CD4-positive, alpha-beta memory T cell (primary cell): ENCODE measurements at regions not wholly inside any gene's neighbourhood (a gene's known extent, or its start where the extent isn't known, plus 50 kb on each side); places are given as distances from the start of the nearest gene placed in this dataset.

Experiments
- CTCF ChIA-PET: fragments of 350-600 bp; sonication (Branson Sonifier 250); formaldehyde crosslinking; loops from one replicate; lab custom pipeline; 2021; ENCODE audit warnings: inconsistent platforms; ENCODE audit not compliant: partially characterized antibody; lab: Charles Lee
- POLR2A ChIA-PET: fragments of 350-600 bp; sonication (Branson Sonifier 250); formaldehyde crosslinking; loops from one replicate; lab custom pipeline; 2021; ENCODE audit not compliant: partially characterized antibody; lab: Charles Lee
- DNase-seq, 5 donors: peaks; one replicate each; pipeline versions ENCODE4 v3.0.0 to v3.0.0-alpha.2; 2020 to 2022; ENCODE audit warnings: mixed read lengths in 1 of 5
- H3K27ac ChIP-seq: one replicate; pipeline ENCODE4 v1.7.0; 2013; ENCODE audit warnings: low read depth, low read length
- H3K27me3 ChIP-seq: 2 replicates; pipeline ENCODE4 v1.7.0; 2013; ENCODE audit warnings: mild to moderate bottlenecking, low read length, moderate library complexity; ENCODE audit not compliant: insufficient read depth
- H3K36me3 ChIP-seq: 2 replicates; pipeline ENCODE4 v1.7.0; 2013; ENCODE audit warnings: mild to moderate bottlenecking, low read length, moderate library complexity; ENCODE audit not compliant: insufficient read depth
- H3K4me1 ChIP-seq: 2 replicates; pipeline ENCODE4 v1.7.0; 2013; ENCODE audit warnings: mild to moderate bottlenecking, low read length, moderate library complexity; ENCODE audit not compliant: insufficient read depth
- H3K4me3 ChIP-seq, 2 donors: one replicate each; pipeline ENCODE4 v1.7.0; 2013; ENCODE audit warnings: low read length in 2 of 2, mild to moderate bottlenecking in 1 of 2
- H3K9me3 ChIP-seq, 2 donors: one replicate each; pipeline ENCODE4 v1.7.0; 2013; ENCODE audit warnings: low read length in 2 of 2, control low read depth in 1 of 2; ENCODE audit not compliant: control insufficient read depth in 1 of 2
- H3K27ac Mint-ChIP-seq, 7 donors: one replicate each; pipeline ENCODE4 v1.8.0; 2020 to 2021; ENCODE audit warnings: mixed read lengths in 7 of 7, mild to moderate bottlenecking in 6 of 7, inconsistent platforms in 3 of 7, moderate library complexity in 3 of 7
- H3K27me3 Mint-ChIP-seq, 2 donors: one replicate each; pipeline ENCODE4 v1.8.0; 2020 to 2021; ENCODE audit warnings: mixed read lengths in 2 of 2
- H3K36me3 Mint-ChIP-seq, 2 donors: one replicate each; pipeline ENCODE4 v1.8.0; 2020 to 2021; ENCODE audit warnings: mixed read lengths in 2 of 2, inconsistent platforms in 1 of 2, mild to moderate bottlenecking in 1 of 2
- H3K4me1 Mint-ChIP-seq, 4 donors: one replicate each; pipeline ENCODE4 v1.8.0; 2020 to 2021; ENCODE audit warnings: mixed read lengths in 4 of 4, mild to moderate bottlenecking in 1 of 4
- H3K4me3 Mint-ChIP-seq, 8 donors: one replicate each; pipeline ENCODE4 v1.8.0; 2020 to 2021; ENCODE audit warnings: mixed read lengths in 8 of 8, mild to moderate bottlenecking in 7 of 8, moderate library complexity in 6 of 8, inconsistent platforms in 3 of 8
- H3K9me3 Mint-ChIP-seq, 8 donors: one replicate each; pipeline ENCODE4 v1.8.0; 2020 to 2021; ENCODE audit warnings: mixed read lengths in 8 of 8, mild to moderate bottlenecking in 5 of 8, inconsistent platforms in 3 of 8, moderate library complexity in 1 of 8
- intact Hi-C: fragments of 100-400 bp; cut with micrococcal nuclease; formaldehyde crosslinking; loops from one replicate; pipeline ENCODE4 v1.15.1; 2023

- no peaks in the 10 kb centered on the region for H3K27me3 ChIP-seq
- DNase-seq, result no peak
- Mint-ChIP-seq H3K4me3 (no peak overlapping the region), H3K4me1 (no peaks in the 10 kb centered on the region), H3K9me3 (peaks cover 0 to 18% (median 6%) of the 10 kb centered on the region in 8 donors), H3K36me3 (no peaks in the 10 kb centered on the region), H3K27me3 (no peaks in the 10 kb centered on the region), H3K27ac (no peak overlapping the region)
- intact Hi-C loops, result no loop called here
- H3K4me1 ChIP-seq, result no peaks in the 10 kb centered on the region
- H3K36me3 ChIP-seq, result no peaks in the 10 kb centered on the region
- no peaks in the 10 kb centered on the region for H3K9me3 ChIP-seq
- H3K4me3 ChIP-seq, result no peak overlapping the region
- H3K27ac ChIP-seq, result no peak overlapping the region
- POLR2A ChIA-PET, result no interaction called here
- CTCF ChIA-PET, result interaction anchor here (1.9 kb wide), 1 partner anchor 10 kb away, joined by 6 read pairs; no protein-coding TSS in a partner anchor
Observed at GRCh38 chr7:9242636-9243035, 809.2 kb downstream of the NXPH1 start.

- H3K9me3 Mint-ChIP-seq, result peaks cover 0 to 24% (median 14%) of the 10 kb centered on the region in 8 donors
- Histone ChIP-seq H3K27ac (no peak overlapping the region), H3K4me3 (no peak overlapping the region), H3K27me3 (no peaks in the 10 kb centered on the region), H3K9me3 (peaks cover 0 to 5% of the 10 kb centered on the region in 2 donors), H3K4me1 (no peaks in the 10 kb centered on the region), H3K36me3 (no peaks in the 10 kb centered on the region)
- intact Hi-C loops, result no loop called here
- DNase-seq, result no peak
- H3K4me1 Mint-ChIP-seq, result no peaks in the 10 kb centered on the region
- H3K27me3 Mint-ChIP-seq, result no peaks in the 10 kb centered on the region
- ChIA-PET CTCF (no interaction called here), POLR2A (no interaction called here)
- H3K4me3 Mint-ChIP-seq, result no peak overlapping the region
- H3K36me3 Mint-ChIP-seq, result no peaks in the 10 kb centered on the region
- no peak overlapping the region for H3K27ac Mint-ChIP-seq
Observed at GRCh38 chr7:9250876-9251275, 817.5 kb downstream of the NXPH1 start.

DNA sequence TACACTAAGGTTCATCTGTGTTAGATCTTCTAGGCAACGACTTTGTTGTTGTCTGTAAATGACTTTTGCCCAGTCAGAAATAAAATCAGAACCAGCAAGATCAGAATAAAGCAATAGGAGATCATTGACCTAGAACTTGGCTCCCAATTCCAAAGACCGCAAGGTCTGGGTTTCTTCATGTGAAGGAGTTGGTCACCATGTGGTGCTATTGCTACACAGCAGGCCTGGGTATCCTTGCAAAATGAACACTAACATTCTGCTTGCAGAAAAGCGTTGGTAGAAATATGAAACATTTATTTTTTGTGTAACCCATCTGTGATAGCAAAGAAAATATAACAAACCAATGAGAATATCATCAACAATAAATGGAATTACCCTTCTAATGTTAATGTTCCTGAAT is 831.0 kb downstream of the NXPH1 start:
- ChIA-PET POLR2A (no interaction called here), CTCF (no interaction called here)
- Histone ChIP-seq H3K9me3 (no peaks in the 10 kb centered on the region), H3K27me3 (no peaks in the 10 kb centered on the region), H3K4me3 (no peak overlapping the region), H3K4me1 (no peaks in the 10 kb centered on the region), H3K27ac (no peak overlapping the region), H3K36me3 (no peaks in the 10 kb centered on the region)
- no peaks in the 10 kb centered on the region for H3K4me1 Mint-ChIP-seq
- peaks cover 2 to 17% (median 11%) of the 10 kb centered on the region in 8 donors for H3K9me3 Mint-ChIP-seq
- no peaks in the 10 kb centered on the region for H3K36me3 Mint-ChIP-seq
- H3K4me3 Mint-ChIP-seq, result no peak overlapping the region
- intact Hi-C loops, result no loop called here
- no peak overlapping the region for H3K27ac Mint-ChIP-seq
- no peak for DNase-seq
- no peaks in the 10 kb centered on the region for H3K27me3 Mint-ChIP-seq

DNA sequence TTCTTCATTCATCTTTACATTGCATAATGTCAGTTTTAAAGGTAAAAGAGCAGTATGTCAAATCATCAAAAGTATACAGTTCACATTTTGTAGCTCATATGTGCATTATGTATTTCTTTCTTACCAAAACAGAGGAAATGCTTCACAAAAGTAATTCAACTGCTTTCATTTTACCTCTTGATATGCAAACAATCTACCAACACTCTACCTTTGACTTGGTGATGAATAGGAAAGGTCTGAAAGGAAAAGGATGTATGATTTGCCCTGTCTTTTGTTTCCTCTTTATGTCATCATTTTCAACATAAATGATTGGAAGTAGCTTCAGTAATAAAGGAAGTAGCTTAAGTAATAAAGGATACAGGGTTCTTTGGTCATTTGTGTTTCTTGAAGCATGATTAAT is 846.7 kb downstream of the NXPH1 start:
- ChIA-PET POLR2A (no interaction called here), CTCF (no interaction called here)
- Mint-ChIP-seq H3K4me1 (no peaks in the 10 kb centered on the region), H3K36me3 (no peaks in the 10 kb centered on the region), H3K27me3 (no peaks in the 10 kb centered on the region), H3K4me3 (no peak overlapping the region), H3K9me3 (peaks cover 0 to 6% (median 3%) of the 10 kb centered on the region in 8 donors), H3K27ac (no peak overlapping the region)
- intact Hi-C loops, result no loop called here
- no peaks in the 10 kb centered on the region for H3K9me3 ChIP-seq
- no peak overlapping the region for H3K27ac ChIP-seq
- DNase-seq, result no peak
- no peak overlapping the region for H3K4me3 ChIP-seq
- no peaks in the 10 kb centered on the region for H3K27me3 ChIP-seq
- H3K4me1 ChIP-seq, result no peaks in the 10 kb centered on the region
- no peaks in the 10 kb centered on the region for H3K36me3 ChIP-seq

DNA sequence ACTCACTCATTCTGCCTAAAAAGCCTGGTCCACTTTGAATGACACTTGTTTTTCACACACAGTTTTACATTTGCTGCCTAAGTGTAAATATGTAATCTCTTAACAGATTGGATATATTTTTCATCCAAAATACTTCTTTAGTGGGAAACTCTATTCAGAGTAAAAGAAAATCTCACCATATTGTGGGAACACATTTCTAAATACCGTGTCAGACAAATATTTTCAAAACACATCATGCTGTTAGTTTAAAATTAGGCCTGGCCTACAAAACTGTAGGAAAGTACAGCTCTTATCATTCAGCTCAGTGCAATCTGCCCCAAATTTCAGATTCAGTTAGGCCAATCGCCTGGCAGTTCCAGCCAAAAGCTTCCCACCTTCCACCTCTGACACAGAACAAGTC is 849.8 kb downstream of the NXPH1 start:
- intact Hi-C loops, result no loop called here

GRCh38 chr7:9302436-9302835 is 869.0 kb downstream of the NXPH1 start:
- Mint-ChIP-seq H3K27me3 (no peaks in the 10 kb centered on the region), H3K4me3 (no peak overlapping the region), H3K36me3 (no peaks in the 10 kb centered on the region), H3K4me1 (no peaks in the 10 kb centered on the region), H3K27ac (no peak overlapping the region), H3K9me3 (peaks cover 0 to 3% (median under 1%) of the 10 kb centered on the region in 8 donors)
- CTCF ChIA-PET, result no interaction called here
- intact Hi-C loops, result no loop called here
- no peak for DNase-seq
- H3K27me3 ChIP-seq, result no peaks in the 10 kb centered on the region
- H3K27ac ChIP-seq, result no peak overlapping the region
- H3K9me3 ChIP-seq, result no peaks in the 10 kb centered on the region
- POLR2A ChIA-PET, result no interaction called here
- H3K4me1 ChIP-seq, result no peaks in the 10 kb centered on the region
- H3K36me3 ChIP-seq, result no peaks in the 10 kb centered on the region
- no peak overlapping the region for H3K4me3 ChIP-seq

More for the DNA sequence above, 849.8 kb downstream of the NXPH1 start:
- H3K27ac ChIP-seq, result no peak overlapping the region
- no peaks in the 10 kb centered on the region for H3K27me3 Mint-ChIP-seq
- POLR2A ChIA-PET, result no interaction called here
- H3K4me1 Mint-ChIP-seq, result no peaks in the 10 kb centered on the region
- H3K36me3 Mint-ChIP-seq, result no peaks in the 10 kb centered on the region
- H3K4me1 ChIP-seq, result no peaks in the 10 kb centered on the region
- no peaks in the 10 kb centered on the region for H3K27me3 ChIP-seq
- H3K9me3 ChIP-seq, result no peaks in the 10 kb centered on the region
- no peak for DNase-seq
- H3K4me3 Mint-ChIP-seq, result no peak overlapping the region
- CTCF ChIA-PET, result no interaction called here
- H3K4me3 ChIP-seq, result no peak overlapping the region
- H3K9me3 Mint-ChIP-seq, result peaks cover 0 to 11% (median 4%) of the 10 kb centered on the region in 8 donors
- no peak overlapping the region for H3K27ac Mint-ChIP-seq
- no peaks in the 10 kb centered on the region for H3K36me3 ChIP-seq

GRCh38 chr7:9307131-9307530 is 873.7 kb downstream of the NXPH1 start:
- POLR2A ChIA-PET, result no interaction called here
- H3K4me3 Mint-ChIP-seq, result no peak overlapping the region
- no peaks in the 10 kb centered on the region for H3K4me1 Mint-ChIP-seq
- DNase-seq, result no peak
- no peaks in the 10 kb centered on the region for H3K27me3 ChIP-seq
- no peaks in the 10 kb centered on the region for H3K27me3 Mint-ChIP-seq
- H3K36me3 ChIP-seq, result no peaks in the 10 kb centered on the region
- H3K9me3 ChIP-seq, result no peaks in the 10 kb centered on the region
- H3K36me3 Mint-ChIP-seq, result no peaks in the 10 kb centered on the region
- H3K27ac Mint-ChIP-seq, result no peak overlapping the region
- peaks cover 0 to 3% (median 0%) of the 10 kb centered on the region in 8 donors for H3K9me3 Mint-ChIP-seq
- no peak overlapping the region for H3K4me3 ChIP-seq
- H3K4me1 ChIP-seq, result no peaks in the 10 kb centered on the region
- CTCF ChIA-PET, result no interaction called here
- intact Hi-C loops, result no loop called here
- H3K27ac ChIP-seq, result no peak overlapping the region

DNA sequence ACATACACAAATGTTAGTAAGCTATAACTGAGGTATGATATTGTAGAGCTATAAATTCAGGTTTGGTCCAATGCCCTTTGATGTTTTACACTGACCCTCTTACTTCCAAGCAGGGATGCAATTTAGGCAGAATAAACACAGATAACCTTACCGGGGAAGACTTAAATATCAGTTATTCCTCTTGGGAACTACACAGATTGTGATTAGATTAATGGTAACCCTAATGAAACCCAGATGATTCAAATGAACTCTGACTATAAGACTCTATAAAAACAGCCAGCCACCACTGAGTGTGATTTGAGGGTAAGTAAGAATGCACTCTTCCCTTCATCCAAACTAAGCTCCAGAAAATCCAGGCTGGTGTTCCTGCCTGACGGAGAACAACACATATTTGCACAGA is 891.1 kb downstream of the NXPH1 start:
- intact Hi-C loops, result no loop called here
- H3K4me3 Mint-ChIP-seq, result no peak overlapping the region
- H3K4me3 ChIP-seq, result no peak overlapping the region
- DNase-seq, result no peak
- H3K36me3 ChIP-seq, result no peaks in the 10 kb centered on the region
- H3K4me1 ChIP-seq, result no peaks in the 10 kb centered on the region
- peaks cover 0 to 4% of the 10 kb centered on the region in 2 donors for H3K9me3 ChIP-seq
- H3K27me3 Mint-ChIP-seq, result no peaks in the 10 kb centered on the region
- H3K9me3 Mint-ChIP-seq, result peaks cover 0 to 13% (median 4%) of the 10 kb centered on the region in 8 donors
- ChIA-PET POLR2A (no interaction called here), CTCF (no interaction called here)
- no peaks in the 10 kb centered on the region for H3K27me3 ChIP-seq
- no peaks in the 10 kb centered on the region for H3K4me1 Mint-ChIP-seq
- no peak overlapping the region for H3K27ac Mint-ChIP-seq
- no peaks in the 10 kb centered on the region for H3K36me3 Mint-ChIP-seq
- H3K27ac ChIP-seq, result no peak overlapping the region
